WTC11 (cell line): ENCODE measurements at regions not wholly inside any gene's neighbourhood (a gene's known extent, or its start where the extent isn't known, plus 50 kb on each side); places are given as distances from the start of the nearest gene placed in this dataset.

Experiments used
- ETV6 ChIP-seq: sonication (generic); formaldehyde crosslinking; IDR thresholded peaks from 2 replicates; pipeline ENCODE4 v1.8.1; 2022; ENCODE audit warnings: mild to moderate bottlenecking, missing genetic modification reagents
- NR2C2 ChIP-seq: sonication (generic); formaldehyde crosslinking; IDR thresholded peaks from 2 replicates; pipeline ENCODE4 v1.8.0; 2022; ENCODE audit warnings: mild to moderate bottlenecking, missing genetic modification reagents
- SMAD3 ChIP-seq: sonication (generic); formaldehyde crosslinking; IDR thresholded peaks from 2 replicates; pipeline ENCODE4 v1.8.0; 2022; ENCODE audit warnings: missing genetic modification reagents, mild to moderate bottlenecking, borderline replicate concordance
- ZNF121 ChIP-seq: sonication (generic); formaldehyde crosslinking; IDR thresholded peaks from 2 replicates; pipeline ENCODE4 v1.8.0; 2023; ENCODE audit warnings: missing genetic modification reagents
- TF ChIP-seq, protein P1 (sequence below): fragments of 200-600 bp; IDR thresholded peaks from 2 replicates; pipeline ENCODE4 v1.8.0; 2022; ENCODE audit warnings: antibody characterized with exemption
- TF ChIP-seq, protein P2 (sequence below): sonication (generic); formaldehyde crosslinking; IDR thresholded peaks from 2 replicates; pipeline ENCODE4 v1.8.1; 2022; ENCODE audit warnings: mild to moderate bottlenecking, moderate library complexity, missing genetic modification reagents
- TF ChIP-seq, protein P3 (sequence below): sonication (generic); formaldehyde crosslinking; IDR thresholded peaks from 2 replicates; pipeline ENCODE4 v1.8.0; 2022; ENCODE audit warnings: mild to moderate bottlenecking, missing genetic modification reagents
- TF ChIP-seq, protein P4 (sequence below): sonication (generic); formaldehyde crosslinking; IDR thresholded peaks from 2 replicates; pipeline ENCODE4 v1.8.1; 2023; ENCODE audit warnings: mild to moderate bottlenecking, missing genetic modification reagents, moderate library complexity
- TF ChIP-seq, protein P5 (sequence below): fragments of 250-450 bp; sonication (Bioruptor Pico); IDR thresholded peaks from 2 replicates; pipeline ENCODE4 v2.1.2; 2022; ENCODE audit warnings: mild to moderate bottlenecking, moderate library complexity
- TF ChIP-seq, protein P6 (sequence below): sonication (generic); formaldehyde crosslinking; IDR thresholded peaks from 2 replicates; pipeline ENCODE4 v1.8.1; 2022; ENCODE audit warnings: low read depth, missing genetic modification reagents, borderline replicate concordance

DNA sequence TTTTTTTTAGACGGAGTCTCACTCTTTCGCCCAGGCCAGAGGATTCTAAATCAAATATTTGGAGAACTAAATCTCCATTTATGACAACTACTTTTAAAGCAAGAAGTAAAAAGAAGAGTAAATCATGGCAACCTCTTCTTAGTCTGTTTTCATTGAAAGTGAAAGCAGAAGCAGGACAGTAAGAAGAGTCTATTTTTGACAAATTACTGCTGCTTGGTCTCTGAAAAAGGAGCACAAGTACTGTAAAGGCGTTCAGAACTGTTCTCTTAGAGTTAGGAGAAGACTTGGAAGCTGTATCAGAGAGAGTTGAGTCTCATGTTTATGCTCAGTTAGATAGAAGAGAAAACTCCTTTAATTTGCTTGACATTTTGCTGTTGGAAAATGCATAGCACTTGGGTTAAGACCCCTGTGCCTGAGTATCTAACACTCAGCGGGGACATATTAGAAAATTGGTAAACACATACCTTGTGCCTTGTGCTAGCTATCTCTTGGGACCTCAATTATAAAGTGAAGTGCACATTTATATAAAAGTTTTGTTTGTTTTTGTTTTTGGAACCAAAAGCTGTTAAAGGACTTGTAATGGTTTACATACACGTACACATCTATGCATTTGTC, 433.0 kb downstream of the ANKRD7 start:
- TF ChIP-seq, protein P1, sequence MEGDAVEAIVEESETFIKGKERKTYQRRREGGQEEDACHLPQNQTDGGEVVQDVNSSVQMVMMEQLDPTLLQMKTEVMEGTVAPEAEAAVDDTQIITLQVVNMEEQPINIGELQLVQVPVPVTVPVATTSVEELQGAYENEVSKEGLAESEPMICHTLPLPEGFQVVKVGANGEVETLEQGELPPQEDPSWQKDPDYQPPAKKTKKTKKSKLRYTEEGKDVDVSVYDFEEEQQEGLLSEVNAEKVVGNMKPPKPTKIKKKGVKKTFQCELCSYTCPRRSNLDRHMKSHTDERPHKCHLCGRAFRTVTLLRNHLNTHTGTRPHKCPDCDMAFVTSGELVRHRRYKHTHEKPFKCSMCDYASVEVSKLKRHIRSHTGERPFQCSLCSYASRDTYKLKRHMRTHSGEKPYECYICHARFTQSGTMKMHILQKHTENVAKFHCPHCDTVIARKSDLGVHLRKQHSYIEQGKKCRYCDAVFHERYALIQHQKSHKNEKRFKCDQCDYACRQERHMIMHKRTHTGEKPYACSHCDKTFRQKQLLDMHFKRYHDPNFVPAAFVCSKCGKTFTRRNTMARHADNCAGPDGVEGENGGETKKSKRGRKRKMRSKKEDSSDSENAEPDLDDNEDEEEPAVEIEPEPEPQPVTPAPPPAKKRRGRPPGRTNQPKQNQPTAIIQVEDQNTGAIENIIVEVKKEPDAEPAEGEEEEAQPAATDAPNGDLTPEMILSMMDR: no peak
- TF ChIP-seq, protein P2, sequence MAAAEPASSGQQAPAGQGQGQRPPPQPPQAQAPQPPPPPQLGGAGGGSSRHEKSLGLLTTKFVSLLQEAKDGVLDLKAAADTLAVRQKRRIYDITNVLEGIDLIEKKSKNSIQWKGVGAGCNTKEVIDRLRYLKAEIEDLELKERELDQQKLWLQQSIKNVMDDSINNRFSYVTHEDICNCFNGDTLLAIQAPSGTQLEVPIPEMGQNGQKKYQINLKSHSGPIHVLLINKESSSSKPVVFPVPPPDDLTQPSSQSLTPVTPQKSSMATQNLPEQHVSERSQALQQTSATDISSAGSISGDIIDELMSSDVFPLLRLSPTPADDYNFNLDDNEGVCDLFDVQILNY (CRISPR knock-in tag): no peak
- TF ChIP-seq, protein P3, sequence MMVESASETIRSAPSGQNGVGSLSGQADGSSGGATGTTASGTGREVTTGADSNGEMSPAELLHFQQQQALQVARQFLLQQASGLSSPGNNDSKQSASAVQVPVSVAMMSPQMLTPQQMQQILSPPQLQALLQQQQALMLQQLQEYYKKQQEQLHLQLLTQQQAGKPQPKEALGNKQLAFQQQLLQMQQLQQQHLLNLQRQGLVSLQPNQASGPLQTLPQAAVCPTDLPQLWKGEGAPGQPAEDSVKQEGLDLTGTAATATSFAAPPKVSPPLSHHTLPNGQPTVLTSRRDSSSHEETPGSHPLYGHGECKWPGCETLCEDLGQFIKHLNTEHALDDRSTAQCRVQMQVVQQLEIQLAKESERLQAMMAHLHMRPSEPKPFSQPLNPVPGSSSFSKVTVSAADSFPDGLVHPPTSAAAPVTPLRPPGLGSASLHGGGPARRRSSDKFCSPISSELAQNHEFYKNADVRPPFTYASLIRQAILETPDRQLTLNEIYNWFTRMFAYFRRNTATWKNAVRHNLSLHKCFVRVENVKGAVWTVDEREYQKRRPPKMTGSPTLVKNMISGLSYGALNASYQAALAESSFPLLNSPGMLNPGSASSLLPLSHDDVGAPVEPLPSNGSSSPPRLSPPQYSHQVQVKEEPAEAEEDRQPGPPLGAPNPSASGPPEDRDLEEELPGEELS: no peak
- TF ChIP-seq, protein P4, sequence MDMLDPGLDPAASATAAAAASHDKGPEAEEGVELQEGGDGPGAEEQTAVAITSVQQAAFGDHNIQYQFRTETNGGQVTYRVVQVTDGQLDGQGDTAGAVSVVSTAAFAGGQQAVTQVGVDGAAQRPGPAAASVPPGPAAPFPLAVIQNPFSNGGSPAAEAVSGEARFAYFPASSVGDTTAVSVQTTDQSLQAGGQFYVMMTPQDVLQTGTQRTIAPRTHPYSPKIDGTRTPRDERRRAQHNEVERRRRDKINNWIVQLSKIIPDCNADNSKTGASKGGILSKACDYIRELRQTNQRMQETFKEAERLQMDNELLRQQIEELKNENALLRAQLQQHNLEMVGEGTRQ (CRISPR knock-in tag): no peak
- TF ChIP-seq SMAD3 (CRISPR knock-in tag) (no peak), ZNF121 (CRISPR knock-in tag) (no peak), NR2C2 (no peak), ETV6 (CRISPR knock-in tag) (no peak)
- TF ChIP-seq, protein P5, sequence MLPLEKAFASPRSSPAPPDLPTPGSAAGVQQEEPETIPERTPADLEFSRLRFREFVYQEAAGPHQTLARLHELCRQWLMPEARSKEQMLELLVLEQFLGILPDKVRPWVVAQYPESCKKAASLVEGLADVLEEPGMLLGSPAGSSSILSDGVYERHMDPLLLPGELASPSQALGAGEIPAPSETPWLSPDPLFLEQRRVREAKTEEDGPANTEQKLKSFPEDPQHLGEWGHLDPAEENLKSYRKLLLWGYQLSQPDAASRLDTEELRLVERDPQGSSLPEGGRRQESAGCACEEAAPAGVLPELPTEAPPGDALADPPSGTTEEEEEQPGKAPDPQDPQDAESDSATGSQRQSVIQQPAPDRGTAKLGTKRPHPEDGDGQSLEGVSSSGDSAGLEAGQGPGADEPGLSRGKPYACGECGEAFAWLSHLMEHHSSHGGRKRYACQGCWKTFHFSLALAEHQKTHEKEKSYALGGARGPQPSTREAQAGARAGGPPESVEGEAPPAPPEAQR (CRISPR knock-in tag): no peak
- TF ChIP-seq, protein P6, sequence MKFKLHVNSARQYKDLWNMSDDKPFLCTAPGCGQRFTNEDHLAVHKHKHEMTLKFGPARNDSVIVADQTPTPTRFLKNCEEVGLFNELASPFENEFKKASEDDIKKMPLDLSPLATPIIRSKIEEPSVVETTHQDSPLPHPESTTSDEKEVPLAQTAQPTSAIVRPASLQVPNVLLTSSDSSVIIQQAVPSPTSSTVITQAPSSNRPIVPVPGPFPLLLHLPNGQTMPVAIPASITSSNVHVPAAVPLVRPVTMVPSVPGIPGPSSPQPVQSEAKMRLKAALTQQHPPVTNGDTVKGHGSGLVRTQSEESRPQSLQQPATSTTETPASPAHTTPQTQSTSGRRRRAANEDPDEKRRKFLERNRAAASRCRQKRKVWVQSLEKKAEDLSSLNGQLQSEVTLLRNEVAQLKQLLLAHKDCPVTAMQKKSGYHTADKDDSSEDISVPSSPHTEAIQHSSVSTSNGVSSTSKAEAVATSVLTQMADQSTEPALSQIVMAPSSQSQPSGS: no peak
